Neural cell (in vitro differentiated cells): ENCODE measurements at regions not wholly inside any gene's neighbourhood (a gene's known extent, or its start where the extent isn't known, plus 50 kb on each side); places are given as distances from the start of the nearest gene placed in this dataset.

ENCODE experiments used
- H2AFZ ChIP-seq: fragments of 200-600, 300-800 bp; sonication (generic), shearing (Covaris generic); 2 replicates; pipeline ENCODE4 v1.6.0; 2014; ENCODE audit warnings: low read depth, mild to moderate bottlenecking, antibody characterized with exemption, low read length, moderate library complexity
- H3F3A ChIP-seq: fragments of 200-600 bp; shearing (Covaris generic); 2 replicates; pipeline ENCODE4 v1.6.1; 2016; ENCODE audit warnings: mild to moderate bottlenecking, moderate library complexity, mixed read lengths, antibody characterized with exemption, low read length; ENCODE audit not compliant: insufficient read depth, poor library complexity, severe bottlenecking
- H3K27ac ChIP-seq: fragments of 200-600, 300-800 bp; sonication (generic), shearing (Covaris generic); 2 replicates; pipeline ENCODE4 v1.5.1; 2014; ENCODE audit warnings: mild to moderate bottlenecking, low read length, moderate library complexity
- H3K27me3 ChIP-seq: fragments of 300-800, 200-600 bp; sonication (generic), shearing (Covaris generic); 2 replicates; pipeline ENCODE4 v1.6.0; 2014; ENCODE audit warnings: mild to moderate bottlenecking, low read depth, low read length, moderate library complexity; ENCODE audit not compliant: insufficient read depth
- H3K36me3 ChIP-seq: fragments of 300-800, 200-600 bp; sonication (generic), shearing (Covaris generic); 2 replicates; pipeline ENCODE4 v1.5.1; 2014; ENCODE audit warnings: mild to moderate bottlenecking, antibody characterized with exemption, low read length, moderate library complexity; ENCODE audit not compliant: insufficient read depth
- H3K4me2 ChIP-seq: fragments of 300-800, 200-600 bp; sonication (generic), shearing (Covaris generic); 2 replicates; pipeline ENCODE4 v1.6.0; 2014; ENCODE audit warnings: mild to moderate bottlenecking, low read length
- H3K4me3 ChIP-seq: fragments of 300-800, 200-600 bp; sonication (generic), shearing (Covaris generic); 2 replicates; pipeline ENCODE4 v1.5.1; 2014; ENCODE audit warnings: mild to moderate bottlenecking, low read length, moderate library complexity
- H3K79me2 ChIP-seq: fragments of 200-600 bp; shearing (Covaris generic); replicated peaks from 2 replicates; pipeline ENCODE4 v1.6.0; 2014; ENCODE audit warnings: mild to moderate bottlenecking, low read length, moderate library complexity; ENCODE audit not compliant: insufficient read depth
- H3K9ac ChIP-seq: fragments of 300-800, 200-600 bp; sonication (generic), shearing (Covaris generic); 2 replicates; pipeline ENCODE4 v1.6.1; 2016; ENCODE audit warnings: mild to moderate bottlenecking, low read length, mixed read lengths
- H3K9me2 ChIP-seq: fragments of 200-600 bp; shearing (Covaris generic); 2 replicates; pipeline ENCODE4 v1.6.1; 2016; ENCODE audit warnings: mild to moderate bottlenecking, low read length, mixed read lengths; ENCODE audit not compliant: insufficient read depth
- H3K9me3 ChIP-seq: fragments of 200-600, 300-800 bp; sonication (generic), shearing (Covaris generic); 2 replicates; pipeline ENCODE4 v1.6.1; 2016; ENCODE audit warnings: mild to moderate bottlenecking, mixed run types, low read length, moderate library complexity, mixed read lengths
- H4K20me1 ChIP-seq: fragments of 200-600 bp; shearing (Covaris generic); 2 replicates; pipeline ENCODE4 v1.6.1; 2016; ENCODE audit warnings: mild to moderate bottlenecking, mixed run types; ENCODE audit not compliant: insufficient read depth
- CTCF ChIP-seq: fragments of 450-650 bp; IDR thresholded peaks from 2 replicates; pipeline ENCODE4 v1.5.1; 2014; ENCODE audit warnings: antibody characterized with exemption, mild to moderate bottlenecking, moderate library complexity; ENCODE audit not compliant: poor library complexity, severe bottlenecking
- EP300 ChIP-seq: fragments of 450-650 bp; conservative IDR thresholded peaks from 2 replicates; pipeline ENCODE4 v1.6.1; 2014; ENCODE audit warnings: antibody characterized with exemption, mild to moderate bottlenecking, moderate library complexity; ENCODE audit not compliant: poor library complexity, severe bottlenecking
- EZH2 ChIP-seq: fragments of 200-600, 300-800 bp; shearing (Covaris generic), sonication (generic); IDR thresholded peaks from 2 replicates; pipeline ENCODE4 v1.6.1; 2014; ENCODE audit warnings: antibody characterized with exemption, low read length, borderline replicate concordance, mild to moderate bottlenecking; ENCODE audit not compliant: insufficient read depth, poor library complexity, severe bottlenecking
- MXI1 ChIP-seq: fragments of 450-650 bp; conservative IDR thresholded peaks from 2 replicates; pipeline ENCODE4 v1.6.1; 2014; ENCODE audit warnings: antibody characterized with exemption, mild to moderate bottlenecking; ENCODE audit not compliant: poor library complexity, severe bottlenecking
- POLR2AphosphoS5 ChIP-seq: IDR thresholded peaks from 2 replicates; pipeline ENCODE4 v1.6.1; 2012
- RAD21 ChIP-seq: fragments of 450-650 bp; conservative IDR thresholded peaks from 2 replicates; pipeline ENCODE4 v1.6.1; 2014; ENCODE audit warnings: antibody characterized with exemption, mild to moderate bottlenecking, moderate library complexity
- REST ChIP-seq: IDR thresholded peaks from 2 replicates; pipeline ENCODE4 v1.6.1; 2012; ENCODE audit warnings: borderline replicate concordance
- SMC3 ChIP-seq: fragments of 450-650 bp; conservative IDR thresholded peaks from 2 replicates; pipeline ENCODE4 v1.6.1; 2014; ENCODE audit warnings: antibody characterized with exemption, mild to moderate bottlenecking, moderate library complexity; ENCODE audit not compliant: poor library complexity
- TAF1 ChIP-seq: IDR thresholded peaks from 2 replicates; pipeline ENCODE4 v1.6.1; 2012; ENCODE audit warnings: low read depth

DNA sequence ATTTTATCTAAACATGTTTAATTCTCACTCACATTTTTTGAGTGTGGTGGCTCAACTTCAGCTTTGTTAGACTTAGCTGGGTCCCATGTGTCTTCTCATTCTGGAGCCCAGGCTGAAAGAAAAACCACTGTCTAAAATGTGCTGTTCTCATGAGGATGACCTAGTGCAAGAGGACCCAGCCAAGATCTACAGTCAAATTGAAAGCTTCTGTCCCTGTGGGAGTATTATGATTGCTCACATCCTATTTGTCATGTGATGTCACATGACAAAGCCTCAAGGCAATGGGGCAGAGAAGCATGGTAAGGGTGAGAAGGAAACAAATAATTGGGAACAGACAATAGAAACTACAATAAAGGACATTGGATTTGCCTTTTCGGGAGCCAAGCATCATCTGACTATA is 113.4 kb upstream of the ASTN2 start:
- Histone ChIP-seq H3K9me2 (no peaks in the 10 kb centered on the region), H3K9me3 (no peaks in the 10 kb centered on the region), H3K79me2 (no peaks in the 10 kb centered on the region), H3K4me3 (no peak overlapping the region), H3K36me3 (no peaks in the 10 kb centered on the region), H2AFZ (no peak overlapping the region), H3F3A (no peaks in the 10 kb centered on the region), H3K27ac (no peak overlapping the region), H3K9ac (no peak overlapping the region), H3K27me3 (no peaks in the 10 kb centered on the region), H4K20me1 (no peaks in the 10 kb centered on the region), H3K4me2 (no peak overlapping the region)
- TF ChIP-seq EZH2 = no peak
- no peak for TF ChIP-seq RAD21
- TF ChIP-seq POLR2AphosphoS5 = no peak
- no peak for TF ChIP-seq REST
- no peak for TF ChIP-seq MXI1
- TF ChIP-seq EP300 = no peak
- no peak for TF ChIP-seq SMC3
- no peak for TF ChIP-seq TAF1
- TF ChIP-seq CTCF = no peak

GRCh38 chr9:117526674-117527073 is 111.8 kb upstream of the ASTN2 start:
- Histone ChIP-seq H4K20me1 (no peaks in the 10 kb centered on the region), H2AFZ (no peak overlapping the region), H3K9me3 (no peaks in the 10 kb centered on the region), H3K9me2 (no peaks in the 10 kb centered on the region), H3K4me2 (no peak overlapping the region), H3K27me3 (no peaks in the 10 kb centered on the region), H3K79me2 (no peaks in the 10 kb centered on the region), H3K27ac (no peak overlapping the region), H3F3A (no peaks in the 10 kb centered on the region), H3K9ac (no peak overlapping the region), H3K4me3 (no peak overlapping the region), H3K36me3 (no peaks in the 10 kb centered on the region)
- TF ChIP-seq TAF1 (no peak), EP300 (no peak)

DNA sequence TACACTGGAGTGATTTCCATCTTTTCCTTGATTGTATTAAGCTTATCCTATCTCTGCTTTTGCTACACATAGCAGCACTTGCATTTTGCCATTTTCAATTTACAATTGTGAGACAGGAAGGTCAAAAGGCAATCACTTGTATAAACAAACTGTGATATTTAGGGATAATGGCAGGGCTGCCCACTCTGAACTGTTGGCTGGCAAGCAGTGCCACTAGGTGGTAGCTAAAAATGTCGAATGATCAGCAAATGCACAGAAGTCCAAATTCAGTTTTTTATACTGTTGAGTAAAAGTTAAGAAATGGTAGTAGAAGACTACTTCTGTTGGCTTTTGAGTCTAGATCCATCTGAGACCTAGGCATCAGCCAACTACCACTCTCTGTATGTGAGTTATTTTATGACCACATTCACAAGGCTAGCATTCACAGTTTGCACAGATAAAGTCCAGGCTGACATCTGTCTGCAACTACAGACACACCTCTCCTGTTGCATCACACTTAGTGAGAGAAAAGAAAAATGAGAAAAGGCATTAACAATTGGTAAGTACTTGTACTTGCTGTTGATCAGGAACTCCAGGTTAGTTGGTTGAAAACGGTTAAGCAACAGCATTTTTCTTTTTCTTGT is 108.8 kb upstream of the ASTN2 start:
- Histone ChIP-seq H4K20me1 (no peaks in the 10 kb centered on the region), H2AFZ (no peak overlapping the region), H3K4me2 (no peak overlapping the region), H3K9me3 (no peaks in the 10 kb centered on the region), H3K27ac (no peak overlapping the region), H3K79me2 (no peaks in the 10 kb centered on the region), H3K27me3 (no peaks in the 10 kb centered on the region), H3K9me2 (no peaks in the 10 kb centered on the region), H3K9ac (no peak overlapping the region), H3F3A (no peaks in the 10 kb centered on the region), H3K36me3 (no peaks in the 10 kb centered on the region), H3K4me3 (no peak overlapping the region)
- no peak for TF ChIP-seq EZH2
- TF ChIP-seq CTCF = no peak
- no peak for TF ChIP-seq MXI1
- TF ChIP-seq SMC3 = no peak
- no peak for TF ChIP-seq EP300
- TF ChIP-seq POLR2AphosphoS5 = no peak
- no peak for TF ChIP-seq TAF1
- TF ChIP-seq RAD21 = no peak
- no peak for TF ChIP-seq REST
